ENCODE measurements at regions not wholly inside any gene's neighbourhood (a gene's known extent, or its start where the extent isn't known, plus 50 kb on each side); places are given as distances from the start of the nearest gene placed in this dataset.
A peak's percentile ranks its signal among the peaks of the same experiment; 100 is the strongest.
"Not testable (repeated sequence)": the region's sequence is repeated elsewhere in the genome, so short reads cannot be mapped to it uniquely, and the experiment has no call there.

DNA sequence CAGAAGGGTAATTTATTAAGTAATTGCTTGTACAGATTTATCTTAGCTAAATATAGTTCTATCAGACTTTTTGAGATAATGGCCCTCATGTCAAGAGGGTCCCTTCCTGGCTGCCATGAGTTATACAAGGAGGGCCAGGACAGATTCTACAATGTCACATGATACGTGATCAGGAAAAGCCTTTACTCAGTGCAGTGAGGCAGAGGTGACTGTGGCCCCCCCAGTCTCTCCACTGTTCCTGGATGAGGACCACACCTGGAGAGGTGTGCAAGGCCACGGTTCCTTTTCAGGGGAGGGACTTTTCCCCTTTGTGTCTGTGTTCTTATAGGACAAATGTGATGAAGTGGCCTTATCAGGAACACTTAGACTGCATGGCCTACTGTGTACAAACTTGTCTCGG, 54.3 kb upstream of the LRCH1 start:
- no peak for DNase-seq
- intact Hi-C loops (cut with DNase I), result no loop called here

DNA sequence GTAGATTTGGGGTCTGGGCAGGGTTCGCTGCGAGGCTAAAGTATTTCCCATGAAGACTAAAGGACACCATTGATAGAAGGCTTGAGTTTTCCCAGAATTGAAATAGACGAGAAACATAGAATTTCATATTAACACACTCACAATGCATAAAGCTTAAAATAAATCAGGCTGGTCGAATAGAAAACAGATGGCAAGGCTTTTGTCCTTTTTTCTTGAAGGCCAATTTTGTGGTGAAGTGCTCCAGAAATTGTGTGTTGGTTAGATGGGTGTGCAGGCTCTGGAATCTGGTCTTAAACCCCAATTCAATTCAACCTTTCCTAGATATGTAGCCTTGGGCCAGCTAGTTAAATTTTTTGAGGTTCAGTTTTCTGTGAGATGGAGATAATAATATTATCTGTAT, 56.9 kb upstream of the LRCH1 start:
- intact Hi-C loops (cut with DNase I), result no loop called here
- DNase-seq, result no peak

DNA sequence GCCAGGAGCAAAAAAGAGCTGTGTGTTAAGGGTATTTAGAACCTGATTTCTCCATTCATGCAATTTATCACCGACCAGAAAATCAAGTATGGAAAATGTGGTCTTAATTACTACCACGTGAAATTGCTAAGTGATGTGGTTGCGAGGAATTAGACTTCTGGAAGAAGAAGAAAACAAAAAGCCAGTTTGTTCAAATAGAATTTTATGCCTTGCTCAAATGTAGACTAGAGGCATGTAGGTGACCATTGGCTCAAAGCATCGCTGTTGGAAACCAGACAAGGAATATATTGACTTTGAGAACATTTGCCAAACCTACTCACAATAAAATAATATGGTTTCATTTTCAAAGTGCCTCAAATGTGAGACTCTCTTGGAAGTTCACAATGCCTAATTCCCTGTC, 57.3 kb upstream of the LRCH1 start:
- intact Hi-C loops (cut with DNase I), result no loop called here

DNA sequence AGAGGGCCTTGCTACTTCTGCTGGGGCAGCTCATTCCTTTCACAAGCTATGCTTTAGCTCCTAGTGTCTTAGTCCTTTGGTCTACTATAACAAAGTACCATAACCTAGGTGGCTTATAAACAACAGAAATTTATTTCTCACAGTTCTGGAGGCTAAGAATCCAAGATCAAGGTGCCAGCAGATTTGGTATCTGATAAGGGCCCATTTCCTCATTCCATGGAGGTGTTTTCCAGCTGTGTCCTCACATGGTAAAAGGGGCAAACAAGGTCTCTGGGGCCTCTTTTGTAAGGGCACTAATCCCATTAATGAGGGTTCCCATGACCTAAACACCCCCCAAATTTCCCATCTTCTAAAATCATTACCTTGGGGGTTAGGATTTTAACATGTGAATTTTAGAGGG, 57.9 kb upstream of the LRCH1 start:
- intact Hi-C loops (cut with DNase I), result no loop called here

More for the DNA sequence above, 57.3 kb upstream of the LRCH1 start:
- no peak for DNase-seq

GRCh38 chr13:46492946-46493345, 60.0 kb upstream of the LRCH1 start:
- intact Hi-C loops (cut with DNase I), result loop anchor here (5.0 kb wide), 1 partner anchor 229 kb away; no protein-coding TSS in a partner anchor
- peak in 14 of 42 donors; percentile 5 to 65 (median 21) for DNase-seq

More for the DNA sequence above, 57.9 kb upstream of the LRCH1 start:
- DNase-seq, result no peak

GRCh38 chr13:46491641-46492040, 61.3 kb upstream of the LRCH1 start:
- intact Hi-C loops (cut with DNase I), result loop anchor here (5.0 kb wide), 1 partner anchor 231 kb away; no protein-coding TSS in a partner anchor
- DNase-seq, result no peak

- not testable (repeated sequence) for DNase-seq
- intact Hi-C loops (cut with DNase I), result loop anchor here (5.0 kb wide), 1 partner anchor 232 kb away; no protein-coding TSS in a partner anchor
Observed at GRCh38 chr13:46490713-46491112, 62.3 kb upstream of the LRCH1 start.

DNA sequence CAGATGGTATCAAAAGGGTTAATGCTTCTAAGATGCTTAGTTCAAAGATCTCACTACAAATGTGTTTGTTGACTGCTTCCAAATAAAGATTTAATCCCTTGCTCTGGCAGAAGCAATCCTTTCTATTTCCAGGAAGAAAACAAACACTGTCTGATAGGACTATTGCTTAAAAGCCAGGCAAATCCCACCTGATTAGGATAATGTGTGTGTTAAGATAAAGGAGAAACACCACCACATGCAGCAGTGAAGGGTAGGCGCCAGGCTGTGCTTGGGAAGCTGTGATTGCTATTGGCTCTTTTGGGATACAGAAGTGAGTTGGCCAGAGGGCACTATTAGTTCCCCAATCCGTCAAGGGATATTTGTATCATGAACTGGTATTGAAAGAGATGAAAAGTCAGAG, 62.8 kb upstream of the LRCH1 start:
- DNase-seq, result no peak

DNA sequence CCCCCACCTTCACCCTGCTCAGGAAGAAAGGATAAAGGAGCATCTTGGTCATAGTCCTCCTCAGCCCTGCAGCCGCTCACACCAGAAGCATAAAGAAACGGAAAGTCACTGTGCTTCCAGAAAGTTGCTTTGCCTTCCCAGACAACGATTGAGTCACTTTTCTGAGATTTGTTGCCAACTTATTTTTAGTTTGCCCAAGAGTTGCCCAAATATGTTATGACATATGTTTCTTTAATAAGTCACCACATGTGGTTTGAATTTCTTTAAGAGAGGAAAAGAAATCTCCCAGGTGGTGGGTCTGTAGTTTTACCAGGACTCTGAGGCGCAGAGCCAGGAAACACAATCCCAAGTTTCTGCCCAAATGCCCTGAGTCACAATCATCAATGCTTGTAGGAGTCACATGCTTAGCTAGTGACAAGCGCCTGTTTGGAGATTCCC, 63.4 kb upstream of the LRCH1 start:
- intact Hi-C loops (cut with DNase I), result loop anchor here (5.0 kb wide), 1 partner anchor 233 kb away; no protein-coding TSS in a partner anchor
- DNase-seq, result no peak

More for the DNA sequence above, 62.8 kb upstream of the LRCH1 start:
- intact Hi-C loops (cut with DNase I), result loop anchor here (5.0 kb wide), 1 partner anchor 232 kb away; no protein-coding TSS in a partner anchor

DNA sequence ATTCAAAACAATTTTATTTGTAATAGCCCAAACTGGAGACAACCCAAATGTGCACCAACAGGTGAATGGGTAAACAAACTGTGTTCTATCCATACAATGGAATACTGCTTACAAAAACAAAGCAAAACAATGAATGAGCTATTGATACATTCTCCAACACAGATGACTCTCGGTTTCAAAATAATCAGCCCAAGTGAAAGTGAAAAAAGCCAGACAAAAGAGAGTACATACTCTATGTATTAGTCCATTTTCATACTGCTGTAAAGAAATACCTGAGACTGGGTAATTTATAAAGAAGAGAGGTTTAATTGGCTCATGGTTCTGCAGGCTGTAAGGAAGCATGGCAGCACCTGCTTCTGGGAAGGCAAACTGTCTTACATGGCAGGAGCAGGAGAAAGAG, 65.2 kb upstream of the LRCH1 start:
- intact Hi-C loops (cut with DNase I), result no loop called here
- no peak for DNase-seq

DNA sequence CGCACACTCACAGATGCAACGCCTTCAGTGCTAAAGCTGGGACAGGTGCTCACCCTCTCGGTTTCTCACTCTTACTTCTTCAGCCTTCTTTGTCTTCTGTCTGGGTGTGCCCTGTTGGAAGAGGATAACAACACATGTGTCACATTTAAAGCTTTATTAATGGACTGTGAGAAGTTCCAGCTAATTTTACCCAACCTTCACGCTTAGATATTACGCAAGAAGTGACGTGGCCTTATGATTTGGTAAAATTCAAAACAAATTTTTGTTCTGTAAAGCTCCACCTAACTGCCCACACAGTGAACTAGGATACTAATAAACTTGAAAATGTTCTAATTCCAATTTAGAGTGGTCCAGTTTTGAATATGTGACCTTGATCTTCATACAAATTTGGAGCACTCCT, 66.7 kb upstream of the LRCH1 start:
- intact Hi-C loops (cut with DNase I), result no loop called here
- no peak for DNase-seq

DNA sequence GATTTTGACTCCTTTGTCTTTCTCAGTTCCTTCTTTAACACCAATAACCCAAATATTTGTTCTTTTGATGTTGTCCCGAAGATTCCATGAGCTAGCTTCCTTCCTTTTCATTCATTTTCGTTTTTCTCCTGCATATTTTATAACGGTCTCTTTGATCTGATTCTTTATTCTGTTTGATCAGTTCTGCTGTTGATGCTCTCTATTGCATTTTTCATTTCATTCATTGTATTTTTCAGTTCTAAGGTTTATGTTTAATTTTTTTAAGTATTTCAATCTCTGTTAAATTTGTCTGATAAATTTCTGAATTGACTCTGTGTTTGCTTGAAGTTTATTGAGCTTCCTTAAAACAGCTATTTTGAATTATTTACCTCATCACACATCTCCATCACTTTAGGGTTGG, 68.4 kb upstream of the LRCH1 start:
- intact Hi-C loops (cut with DNase I), result no loop called here
- DNase-seq, result no peak

DNA sequence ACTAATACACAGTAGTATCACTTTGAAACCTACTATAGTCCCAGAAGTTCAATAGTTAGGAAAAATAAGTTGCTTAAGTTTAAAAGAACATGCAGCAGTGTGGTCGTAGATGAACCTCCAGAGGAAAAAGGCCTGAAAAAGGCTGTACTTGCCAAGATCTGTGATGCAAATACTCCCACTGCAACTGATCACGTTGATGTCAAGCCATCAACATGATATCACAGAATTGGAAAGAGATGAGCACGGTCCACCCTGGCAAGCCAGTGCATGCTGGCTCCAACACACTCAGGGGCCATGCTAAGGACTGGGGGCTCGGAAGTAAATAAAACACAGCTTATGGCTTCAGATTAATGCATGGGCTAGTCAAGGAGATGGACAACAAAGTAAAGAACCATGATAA, 71.8 kb upstream of the LRCH1 start:
- no peak for DNase-seq
- intact Hi-C loops (cut with DNase I), result no loop called here

DNA sequence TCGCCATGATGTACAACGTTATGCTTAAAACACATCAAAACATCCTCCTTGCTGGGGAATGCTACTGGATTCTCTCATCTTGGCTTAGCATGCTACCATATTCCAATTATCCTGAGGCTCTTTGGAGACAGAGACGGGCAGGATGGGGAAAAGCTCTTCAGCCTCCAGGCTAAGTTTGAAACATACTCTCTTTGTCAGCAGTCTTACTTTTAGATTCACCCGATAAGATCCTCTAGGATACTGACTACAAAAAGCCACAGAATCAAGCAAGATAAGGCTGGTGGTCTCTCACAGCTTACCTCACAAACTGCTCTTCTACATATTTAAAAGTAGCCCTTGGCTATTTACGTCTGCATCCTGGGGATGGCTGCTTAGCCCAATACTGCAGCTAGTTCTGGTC, 72.8 kb upstream of the LRCH1 start:
- intact Hi-C loops (cut with DNase I), result no loop called here
- no peak for DNase-seq

DNA sequence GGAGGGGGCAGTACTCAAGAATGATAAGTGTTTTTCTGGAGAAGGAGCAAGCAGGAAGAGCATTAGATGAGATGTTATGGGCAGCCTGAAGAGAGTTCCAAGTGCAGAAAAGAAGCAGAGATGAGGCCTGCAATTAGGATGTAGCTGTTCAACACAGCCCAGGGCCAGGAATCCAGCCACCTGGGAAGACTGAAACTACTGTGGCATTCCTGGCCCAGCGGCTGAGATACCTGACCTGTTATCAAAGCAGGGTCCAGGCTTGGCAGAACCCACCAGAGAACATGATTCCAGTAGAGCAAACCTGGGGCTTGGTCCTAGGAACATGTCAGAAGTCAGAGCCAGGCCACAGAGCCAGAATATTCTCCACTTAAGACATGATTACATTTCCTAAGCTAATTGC, 73.3 kb upstream of the LRCH1 start:
- DNase-seq, result no peak
- intact Hi-C loops (cut with DNase I), result no loop called here

- DNase-seq, result no peak
- intact Hi-C loops (cut with DNase I), result no loop called here
Observed at GRCh38 chr13:46479283-46479682, 73.7 kb upstream of the LRCH1 start.

GRCh38 chr13:46478651-46479050, 74.3 kb upstream of the LRCH1 start:
- DNase-seq, result no peak
- intact Hi-C loops (cut with DNase I), result no loop called here

DNA sequence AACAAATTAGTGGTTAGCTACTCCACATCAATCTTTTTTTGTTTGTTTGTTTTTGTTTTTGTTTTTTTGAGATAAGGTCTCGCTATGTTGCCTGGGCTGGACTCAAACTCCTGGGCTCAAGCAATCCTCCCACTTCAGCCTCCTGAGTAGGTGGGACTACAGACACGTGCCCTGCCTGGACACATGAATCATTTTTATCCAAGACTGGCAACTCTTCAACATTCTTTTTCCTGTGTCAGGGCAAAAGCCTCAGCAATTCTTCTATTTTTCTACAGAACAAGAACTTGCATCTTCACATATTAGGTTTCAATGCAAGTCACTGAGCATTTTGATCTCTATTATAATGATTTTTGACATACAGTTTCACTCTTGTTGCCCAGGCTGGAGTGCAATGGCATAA, 76.8 kb upstream of the LRCH1 start:
- DNase-seq, result no peak
- intact Hi-C loops (cut with DNase I), result no loop called here

DNA sequence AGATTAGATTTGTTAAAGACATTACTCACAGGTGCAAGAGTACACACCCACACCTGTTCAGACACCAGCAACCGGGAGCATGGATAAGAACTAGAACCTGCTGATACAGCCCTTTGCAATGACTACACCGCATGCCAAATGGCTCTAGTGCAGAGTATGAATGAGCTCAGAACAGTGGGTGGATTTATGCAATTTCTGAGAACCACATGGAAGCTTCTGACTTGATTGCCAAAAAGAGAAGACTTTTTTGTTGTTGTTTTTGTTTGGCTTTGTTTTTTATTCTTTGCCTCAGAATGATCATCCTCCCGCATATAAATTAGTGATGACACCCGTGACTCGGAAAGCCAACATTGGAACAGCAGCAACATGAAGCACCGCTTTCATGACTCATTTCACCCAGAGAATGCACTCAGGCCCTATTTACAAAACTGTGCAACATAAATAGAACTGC, 77.4 kb upstream of the LRCH1 start:
- intact Hi-C loops (cut with DNase I), result no loop called here
- DNase-seq, result peak in 1 of 42 donors; percentile 1

- intact Hi-C loops (cut with DNase I), result no loop called here
- DNase-seq, result no peak
Observed at GRCh38 chr13:46473806-46474205, 79.2 kb upstream of the LRCH1 start.

GRCh38 chr13:46472384-46472783, 80.6 kb upstream of the LRCH1 start:
- DNase-seq, result no peak
- intact Hi-C loops (cut with DNase I), result no loop called here

- intact Hi-C loops (cut with DNase I); DNase-seq: not testable (repeated sequence)
Observed at GRCh38 chr13:46469699-46470098, 82.6 kb upstream of the RUBCNL start.
